HG03521 (cell line): ENCODE measurements at regions not wholly inside any gene's neighbourhood (a gene's known extent, or its start where the extent isn't known, plus 50 kb on each side); places are given as distances from the start of the nearest gene placed in this dataset.

Experiments
- ATAC-seq: cut with Tn5 transposase; IDR thresholded peaks from one replicate; pipeline ENCODE4 v1.9.1; 2021; ENCODE audit warnings: mild to moderate bottlenecking, moderate library complexity; ENCODE audit not compliant: unreplicated experiment

DNA sequence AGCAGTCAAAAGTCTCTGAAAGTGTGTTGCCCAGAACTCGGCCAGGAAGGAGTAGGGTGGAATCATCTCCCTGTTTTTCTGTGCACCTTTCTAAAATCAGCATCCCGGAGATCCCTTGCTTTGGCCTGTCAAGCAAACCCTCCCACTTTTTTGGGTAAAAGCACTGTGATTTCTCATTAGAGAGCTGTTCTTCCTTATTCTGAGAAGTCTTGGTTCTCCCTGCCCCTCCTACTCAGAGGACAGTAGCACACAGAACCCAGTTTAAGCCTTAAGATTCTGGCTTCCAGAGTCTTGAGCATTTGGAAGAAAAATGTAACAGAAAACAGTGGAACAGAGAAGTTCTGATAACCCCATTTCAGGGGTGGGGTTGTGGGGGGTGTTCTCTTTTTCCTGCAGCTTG is 52.6 kb upstream of the KATNAL1 start:
- ATAC-seq: no peak

DNA sequence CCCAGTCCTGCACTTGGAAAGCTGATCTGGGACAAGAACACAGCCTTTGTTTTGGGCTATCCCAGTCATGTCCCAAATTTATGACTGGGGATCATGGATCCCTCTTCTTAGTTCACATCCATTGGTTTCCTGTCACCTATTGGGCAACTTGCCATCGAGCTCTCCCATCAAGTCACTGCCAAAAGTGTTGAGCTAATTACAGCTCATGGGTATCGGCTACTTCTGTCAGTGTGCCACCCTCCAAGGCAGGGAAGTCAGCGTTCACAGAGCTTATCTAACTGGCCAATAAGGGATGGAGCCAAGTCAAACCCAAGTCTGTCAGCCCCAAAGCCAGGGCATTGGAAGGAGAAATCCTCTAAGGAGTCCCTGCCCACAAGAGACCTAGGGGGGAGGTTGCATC is 53.2 kb upstream of the KATNAL1 start:
- no peak for ATAC-seq

DNA sequence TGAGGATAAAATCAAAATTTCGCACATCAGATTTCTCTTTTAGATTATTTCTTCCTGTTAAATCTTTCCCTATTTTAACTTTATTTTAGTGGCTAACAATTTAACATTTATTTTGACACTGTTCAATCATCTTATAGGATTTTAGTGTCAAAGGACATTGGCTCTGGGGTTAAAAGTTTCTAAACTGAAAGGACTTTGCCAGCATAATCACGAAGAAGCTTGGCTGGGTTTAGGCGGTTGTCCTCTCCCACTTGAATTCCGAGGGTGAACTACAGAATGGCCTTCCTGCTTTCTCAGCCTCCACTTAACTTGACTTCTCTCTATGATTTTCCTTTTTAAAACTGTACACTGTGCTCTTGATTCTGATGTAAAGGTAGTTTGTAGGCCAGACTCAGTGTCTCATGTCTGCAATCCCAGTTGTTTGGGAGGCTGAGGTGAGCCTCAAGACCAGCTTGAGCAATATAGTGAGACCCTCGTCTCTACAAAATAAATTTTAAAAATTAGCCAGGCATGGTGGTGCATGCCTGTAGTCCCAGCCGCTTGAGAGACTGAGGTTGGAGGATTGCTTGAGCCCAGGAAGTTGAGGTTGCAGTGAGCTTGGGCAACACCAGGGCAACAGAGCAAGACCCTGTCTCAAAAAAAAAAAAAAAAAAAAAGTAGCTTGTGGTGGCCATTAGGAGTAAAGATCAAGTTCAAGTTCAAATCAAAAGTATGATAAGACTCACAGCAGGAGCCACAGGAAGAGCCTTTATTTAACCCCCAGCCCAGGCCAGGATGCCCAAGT is 54.8 kb upstream of the KATNAL1 start:
- no peak for ATAC-seq

DNA sequence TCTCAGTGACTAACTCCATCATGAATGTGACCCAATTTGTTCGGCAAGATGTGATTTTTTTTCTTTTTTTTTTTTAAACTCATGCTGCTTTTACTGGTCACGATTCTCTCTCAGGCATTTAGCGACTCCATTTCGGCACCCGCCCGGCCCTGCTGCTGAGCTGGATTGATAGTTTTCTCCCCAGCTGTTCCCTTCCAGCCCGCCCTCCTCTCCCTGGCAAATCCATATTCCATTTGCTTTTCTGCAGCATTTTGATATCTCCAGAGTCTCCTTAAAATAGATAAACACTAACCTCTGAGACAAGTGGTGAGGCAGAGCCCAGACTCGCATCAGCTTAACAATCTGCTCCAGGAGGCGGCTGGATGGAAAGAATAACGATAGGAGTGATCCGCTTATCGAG is 55.5 kb upstream of the KATNAL1 start:
- ATAC-seq: no peak

DNA sequence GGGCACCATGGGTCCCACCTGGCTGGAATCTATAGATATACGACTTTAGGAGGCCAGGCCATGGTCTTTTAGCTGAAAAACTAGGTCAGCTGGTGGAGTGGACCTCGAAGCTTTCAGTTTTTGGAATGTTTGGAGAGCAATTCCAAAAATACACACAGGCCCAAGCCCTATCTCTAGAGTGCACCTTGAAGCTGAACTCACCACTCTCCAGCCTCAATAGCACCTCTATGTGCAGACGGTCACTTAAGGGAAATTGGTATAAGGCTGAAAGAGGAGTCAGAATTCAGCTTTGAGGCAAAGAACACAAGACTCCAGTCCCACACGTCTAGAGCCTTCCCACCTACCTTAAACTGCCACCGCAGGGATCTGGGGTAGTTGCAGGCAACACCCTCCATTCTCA is 56.4 kb upstream of the KATNAL1 start:
- ATAC-seq: no peak

DNA sequence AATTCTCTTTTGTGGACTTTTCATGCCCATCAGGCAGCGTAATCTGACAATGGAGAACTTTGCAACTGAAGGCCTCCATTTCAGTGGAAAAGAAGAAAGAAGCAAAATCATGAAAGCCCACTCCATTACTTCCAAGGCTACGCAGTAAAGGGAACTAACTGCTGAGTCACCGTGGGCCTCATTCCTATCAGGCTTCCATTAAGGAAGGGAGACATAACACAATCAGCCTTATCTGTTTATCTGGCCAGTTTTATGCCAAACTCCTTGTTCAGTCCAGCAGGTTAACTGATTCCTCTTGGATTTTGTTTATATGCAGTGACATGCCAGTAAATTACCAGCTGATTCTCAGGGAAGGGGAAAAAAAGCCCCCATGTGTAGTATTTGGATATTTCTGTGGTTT is 56.8 kb upstream of the KATNAL1 start:
- no peak for ATAC-seq

DNA sequence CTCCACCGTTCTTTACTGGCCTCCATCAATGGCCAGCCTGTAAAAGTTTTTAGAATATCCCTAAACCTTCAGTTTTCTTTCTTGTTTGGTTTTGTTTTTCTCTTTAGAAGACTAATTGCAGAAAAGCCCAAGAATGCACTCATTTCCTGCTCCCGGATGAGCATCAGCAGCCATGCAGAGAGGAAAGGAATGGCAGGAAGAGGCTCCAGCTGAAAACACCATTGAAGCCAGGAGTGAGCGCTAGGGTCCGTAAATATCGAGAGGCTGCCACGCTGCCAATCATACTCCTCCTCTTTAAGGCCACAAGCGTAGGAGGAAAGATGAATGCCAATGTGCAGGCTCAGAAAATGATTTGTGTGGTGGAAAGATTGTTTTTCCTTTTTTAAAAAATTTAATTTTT is 57.4 kb upstream of the UBE2L5 start:
- no peak for ATAC-seq

DNA sequence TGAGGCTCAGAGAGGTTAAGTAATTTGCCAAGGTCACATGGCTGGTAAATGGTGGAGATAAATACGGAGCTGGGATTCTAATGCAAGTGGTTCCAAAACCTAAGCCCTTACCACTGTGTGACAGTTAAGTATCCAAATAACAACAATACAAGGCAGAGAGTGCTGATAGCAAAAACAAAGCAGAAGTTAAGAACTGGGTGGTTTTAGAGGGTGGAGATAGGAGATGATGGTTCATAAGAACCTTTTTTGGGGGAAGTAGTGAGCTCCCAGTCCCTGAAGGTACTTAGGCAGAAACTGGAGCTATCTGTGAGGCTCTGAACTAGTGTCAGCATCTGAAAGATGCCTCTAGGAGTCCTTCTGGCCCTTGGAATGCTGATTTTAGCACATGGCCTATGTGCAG is 56.2 kb upstream of the UBE2L5 start:
- ATAC-seq: no peak

DNA sequence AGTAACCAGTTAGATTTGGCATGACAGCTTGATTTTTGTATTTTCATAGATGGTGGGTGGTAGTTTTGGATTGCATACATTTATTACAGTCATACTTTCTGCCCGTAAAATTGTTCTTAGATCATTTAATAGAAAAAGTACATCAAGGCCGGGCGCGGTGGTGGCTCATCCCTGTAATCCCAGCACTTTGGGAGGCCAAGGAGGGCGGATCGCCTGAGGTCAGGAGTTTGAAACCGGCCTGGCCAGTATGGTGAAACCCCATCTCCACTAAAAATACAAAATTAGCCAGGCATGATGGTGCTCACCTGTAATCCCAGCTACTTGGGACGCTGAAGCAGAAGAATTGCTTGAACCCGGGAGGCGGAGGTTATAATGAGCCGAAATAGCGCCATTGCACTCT is 55.0 kb upstream of the UBE2L5 start:
- no peak for ATAC-seq

DNA sequence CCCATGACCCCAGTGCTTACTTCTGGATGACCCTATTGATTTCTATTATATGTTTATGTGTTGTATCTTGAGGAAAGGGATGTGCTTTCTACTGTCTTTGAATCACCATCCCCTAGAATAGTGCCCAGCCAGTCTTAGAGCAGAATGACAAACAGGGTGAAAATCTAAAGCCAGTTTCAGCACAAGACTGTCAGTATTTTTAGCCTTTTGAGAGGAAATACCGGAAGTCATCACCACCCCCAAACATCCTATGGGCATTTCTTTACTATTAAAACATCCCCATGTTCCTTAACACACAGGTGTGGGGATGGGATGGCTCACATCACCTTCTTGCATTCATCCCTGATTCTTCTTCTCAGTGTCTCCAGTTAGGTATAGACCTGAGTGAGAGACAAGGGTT is 52.1 kb upstream of the UBE2L5 start:
- no peak for ATAC-seq

DNA sequence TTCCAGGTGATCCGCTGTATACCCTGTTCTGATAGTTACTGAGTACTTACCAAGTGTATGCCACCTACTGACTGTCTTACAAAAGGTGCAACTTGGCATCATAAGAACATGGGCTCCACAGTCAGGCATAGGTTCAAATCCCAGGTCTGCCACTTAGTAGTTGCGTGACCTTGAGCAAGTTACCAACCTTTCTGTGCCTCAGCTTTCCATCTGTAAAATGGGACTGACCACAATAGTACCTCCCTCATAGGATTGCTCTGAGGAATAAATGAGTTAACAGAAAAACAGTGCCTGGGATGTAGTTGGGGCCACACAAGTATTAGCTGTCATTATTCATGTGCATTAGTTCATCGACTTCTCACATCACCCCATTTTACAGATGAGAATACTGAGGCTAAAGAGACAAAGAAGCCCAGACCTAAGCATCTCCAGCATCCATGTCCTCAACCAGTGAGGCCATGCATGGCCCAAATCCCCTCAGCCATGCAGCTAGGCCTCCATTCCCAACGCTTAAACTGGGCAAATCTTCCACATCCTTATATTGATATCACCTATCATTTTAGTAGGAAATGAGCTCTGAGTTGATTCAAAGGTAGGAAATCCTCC is 51.3 kb upstream of the UBE2L5 start:
- no peak for ATAC-seq

DNA sequence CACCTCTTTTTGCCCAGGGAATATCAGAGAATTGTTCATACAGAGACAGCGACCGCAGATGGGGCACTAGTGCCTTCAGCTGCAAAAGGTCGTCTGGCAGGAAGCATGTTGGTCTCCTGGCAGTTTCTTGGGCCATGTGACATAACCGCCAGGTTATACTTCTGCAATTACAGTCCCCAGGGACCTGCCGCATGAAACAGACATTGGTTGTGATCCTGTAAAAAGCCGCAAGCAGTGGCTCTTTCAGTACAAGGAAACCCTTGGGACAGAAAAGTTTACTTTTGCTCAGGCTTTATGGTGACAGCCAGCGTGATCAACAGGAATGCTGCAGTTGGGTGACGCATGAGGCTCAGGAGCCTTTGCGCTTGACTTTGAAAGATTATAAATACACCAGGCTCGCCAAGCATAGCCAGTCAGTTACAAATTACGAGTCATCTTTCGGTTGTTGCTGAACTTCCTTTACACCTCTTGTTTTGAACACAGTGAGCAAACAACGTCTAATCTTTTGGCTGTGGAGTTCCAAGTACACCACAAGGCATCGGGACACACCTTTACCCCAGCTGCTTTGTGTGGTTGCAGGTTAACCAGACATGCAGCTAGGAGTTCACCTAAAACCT is 50.5 kb upstream of the UBE2L5 start:
- peak; percentile 68 for ATAC-seq
